ENCODE measurements at regions not wholly inside any gene's neighbourhood (a gene's known extent, or its start where the extent isn't known, plus 50 kb on each side); places are given as distances from the start of the nearest gene placed in this dataset.

- Mint-ChIP-seq H3K27ac (ENCODE audit: unreplicated experiment) (no peak overlapping the region), H3K4me1 (ENCODE audit: unreplicated experiment) (no peaks in the 10 kb centered on the region), H3K36me3 (ENCODE audit: low read depth, unreplicated experiment) (no peaks in the 10 kb centered on the region), H3K9me3 (ENCODE audit: unreplicated experiment) (no peaks in the 10 kb centered on the region), H3K4me3 (ENCODE audit: unreplicated experiment) (no peak overlapping the region), H3K27me3 (ENCODE audit: unreplicated experiment) (no peaks in the 10 kb centered on the region)
- no peak for DNase-seq (ENCODE audit: low spot score)
- no peak for TF ChIP-seq CTCF (IDR thresholded peaks at IDR 0.05; ENCODE audit: unreplicated experiment)
Observed at GRCh38 chr4:135575041-135575440, 1373.5 kb upstream of the PABPC4L start.

- Mint-ChIP-seq H3K36me3 (ENCODE audit: low read depth, unreplicated experiment) (no peaks in the 10 kb centered on the region), H3K9me3 (ENCODE audit: unreplicated experiment) (no peaks in the 10 kb centered on the region), H3K4me1 (ENCODE audit: unreplicated experiment) (no peaks in the 10 kb centered on the region), H3K27me3 (ENCODE audit: unreplicated experiment) (no peaks in the 10 kb centered on the region), H3K4me3 (ENCODE audit: unreplicated experiment) (no peak overlapping the region), H3K27ac (ENCODE audit: unreplicated experiment) (no peak overlapping the region)
- TF ChIP-seq CTCF (IDR thresholded peaks at IDR 0.05; ENCODE audit: unreplicated experiment) = no peak
- DNase-seq (ENCODE audit: low spot score) = no peak
Observed at GRCh38 chr4:135573251-135573650, 1371.7 kb upstream of the PABPC4L start.

GRCh38 chr4:135564090-135564489, 1362.5 kb upstream of the PABPC4L start:
- no peaks in the 10 kb centered on the region for H3K36me3 Mint-ChIP-seq (ENCODE audit: low read depth, unreplicated experiment)
- H3K27me3 Mint-ChIP-seq (ENCODE audit: unreplicated experiment) = no peaks in the 10 kb centered on the region
- no peak for DNase-seq (ENCODE audit: low spot score)
- TF ChIP-seq CTCF (IDR thresholded peaks at IDR 0.05; ENCODE audit: unreplicated experiment) = no peak
- no peak overlapping the region for H3K27ac Mint-ChIP-seq (ENCODE audit: unreplicated experiment)
- H3K9me3 Mint-ChIP-seq (ENCODE audit: unreplicated experiment) = no peaks in the 10 kb centered on the region
- H3K4me3 Mint-ChIP-seq (ENCODE audit: unreplicated experiment) = no peak overlapping the region
- H3K4me1 Mint-ChIP-seq (ENCODE audit: unreplicated experiment) = no peaks in the 10 kb centered on the region

- Mint-ChIP-seq H3K4me1 (ENCODE audit: unreplicated experiment) (no peaks in the 10 kb centered on the region), H3K27ac (ENCODE audit: unreplicated experiment) (no peak overlapping the region), H3K4me3 (ENCODE audit: unreplicated experiment) (no peak overlapping the region), H3K9me3 (ENCODE audit: unreplicated experiment) (no peaks in the 10 kb centered on the region), H3K27me3 (ENCODE audit: unreplicated experiment) (no peaks in the 10 kb centered on the region), H3K36me3 (ENCODE audit: low read depth, unreplicated experiment) (no peaks in the 10 kb centered on the region)
- DNase-seq (ENCODE audit: low spot score) = no peak
- no peak for TF ChIP-seq CTCF (IDR thresholded peaks at IDR 0.05; ENCODE audit: unreplicated experiment)
Observed at GRCh38 chr4:135553213-135553612, 1351.6 kb upstream of the PABPC4L start.

- H3K4me3 Mint-ChIP-seq (ENCODE audit: unreplicated experiment) = no peak overlapping the region
- no peaks in the 10 kb centered on the region for H3K27me3 Mint-ChIP-seq (ENCODE audit: unreplicated experiment)
- H3K36me3 Mint-ChIP-seq (ENCODE audit: low read depth, unreplicated experiment) = no peaks in the 10 kb centered on the region
- TF ChIP-seq CTCF (IDR thresholded peaks at IDR 0.05; ENCODE audit: unreplicated experiment) = no peak
- no peaks in the 10 kb centered on the region for H3K4me1 Mint-ChIP-seq (ENCODE audit: unreplicated experiment)
- H3K9me3 Mint-ChIP-seq (ENCODE audit: unreplicated experiment) = no peaks in the 10 kb centered on the region
- no peak for DNase-seq (ENCODE audit: low spot score)
- H3K27ac Mint-ChIP-seq (ENCODE audit: unreplicated experiment) = no peak overlapping the region
Observed at GRCh38 chr4:135552131-135552530, 1350.5 kb upstream of the PABPC4L start.

All from endothelial cell (in vitro differentiated cells).